ENCODE measurements at regions not wholly inside any gene's neighbourhood (a gene's known extent, or its start where the extent isn't known, plus 50 kb on each side); places are given as distances from the start of the nearest gene placed in this dataset.

DNA sequence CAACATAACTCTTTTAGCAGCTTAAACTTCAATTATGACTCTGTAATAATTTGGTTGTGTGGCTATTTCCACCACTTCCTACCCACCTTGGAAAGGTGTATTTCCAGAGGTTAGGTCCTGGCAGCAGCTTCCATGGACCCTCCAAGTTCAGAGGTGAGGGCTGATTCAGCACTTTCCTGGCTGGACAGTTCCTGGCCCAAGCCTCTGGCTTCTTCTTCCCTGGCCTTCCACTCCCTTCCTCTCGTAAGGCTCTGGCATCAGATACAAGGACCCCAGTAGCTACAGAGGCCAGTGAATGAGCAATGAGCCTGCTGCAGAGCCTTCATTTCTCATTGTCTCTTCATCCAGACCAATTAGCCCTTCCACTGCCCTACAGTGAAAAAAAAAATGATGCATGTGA is 98.1 kb upstream of the KIRREL3 start:
- no peak for TF ChIP-seq EZH2phosphoT487 (IDR thresholded peaks at IDR 0.05; ENCODE audit: low read depth)
- no peak overlapping the region for H3K9ac ChIP-seq (ENCODE audit: low read length)

DNA sequence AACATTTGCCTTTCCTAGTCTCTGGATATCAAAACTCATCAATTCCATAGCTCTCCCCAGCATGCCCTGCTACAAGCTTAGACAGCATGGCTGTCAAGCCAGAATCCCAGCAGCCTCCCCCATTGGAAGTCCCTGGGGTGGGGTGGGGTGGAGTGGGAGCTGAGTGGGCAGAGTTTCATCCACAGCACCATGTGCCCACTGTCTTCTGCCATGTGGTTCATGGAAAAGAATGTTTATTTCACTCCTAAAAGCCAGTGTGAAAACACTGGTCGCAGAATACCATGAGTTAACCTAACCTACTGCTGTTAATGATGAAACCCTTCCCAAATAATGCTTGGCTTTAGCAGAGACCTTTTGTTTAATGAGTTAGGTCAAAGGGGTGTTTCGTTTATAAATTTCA is 80.2 kb upstream of the KIRREL3 start:
- no peaks in the 10 kb centered on the region for H4K20me1 ChIP-seq (ENCODE audit: insufficient read depth, low read length)
- no peak for TF ChIP-seq EZH2phosphoT487 (IDR thresholded peaks at IDR 0.05; ENCODE audit: low read depth)
- TF ChIP-seq, protein P1, sequence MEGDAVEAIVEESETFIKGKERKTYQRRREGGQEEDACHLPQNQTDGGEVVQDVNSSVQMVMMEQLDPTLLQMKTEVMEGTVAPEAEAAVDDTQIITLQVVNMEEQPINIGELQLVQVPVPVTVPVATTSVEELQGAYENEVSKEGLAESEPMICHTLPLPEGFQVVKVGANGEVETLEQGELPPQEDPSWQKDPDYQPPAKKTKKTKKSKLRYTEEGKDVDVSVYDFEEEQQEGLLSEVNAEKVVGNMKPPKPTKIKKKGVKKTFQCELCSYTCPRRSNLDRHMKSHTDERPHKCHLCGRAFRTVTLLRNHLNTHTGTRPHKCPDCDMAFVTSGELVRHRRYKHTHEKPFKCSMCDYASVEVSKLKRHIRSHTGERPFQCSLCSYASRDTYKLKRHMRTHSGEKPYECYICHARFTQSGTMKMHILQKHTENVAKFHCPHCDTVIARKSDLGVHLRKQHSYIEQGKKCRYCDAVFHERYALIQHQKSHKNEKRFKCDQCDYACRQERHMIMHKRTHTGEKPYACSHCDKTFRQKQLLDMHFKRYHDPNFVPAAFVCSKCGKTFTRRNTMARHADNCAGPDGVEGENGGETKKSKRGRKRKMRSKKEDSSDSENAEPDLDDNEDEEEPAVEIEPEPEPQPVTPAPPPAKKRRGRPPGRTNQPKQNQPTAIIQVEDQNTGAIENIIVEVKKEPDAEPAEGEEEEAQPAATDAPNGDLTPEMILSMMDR (IDR thresholded peaks at IDR 0.05; ENCODE audit: low read depth, low read length), result no peak
- H3K4me3 ChIP-seq (ENCODE audit: low read length), result no peak overlapping the region
- no peak overlapping the region for H3K9ac ChIP-seq (ENCODE audit: low read length)
- H2AFZ ChIP-seq (ENCODE audit: low read depth, low read length), result no peak overlapping the region
- no peak overlapping the region for H3K27ac ChIP-seq (ENCODE audit: low read length)
- H3K36me3 ChIP-seq (replicated peaks; ENCODE audit: low read depth, low read length), result no peaks in the 10 kb centered on the region
- no peaks in the 10 kb centered on the region for H3K4me1 ChIP-seq (ENCODE audit: low read length)
- H3K27me3 ChIP-seq (ENCODE audit: low read depth, low read length), result peaks cover 5% of the 10 kb centered on the region; the same call in 1 of the 2 replicates
- no peaks in the 10 kb centered on the region for H3K9me3 ChIP-seq (ENCODE audit: insufficient read depth, low read length)
- H3K4me2 ChIP-seq (ENCODE audit: low read length), result no peak overlapping the region
- H3K79me2 ChIP-seq (ENCODE audit: low read length), result no peaks in the 10 kb centered on the region

More for the DNA sequence above, 98.1 kb upstream of the KIRREL3 start:
- no peaks in the 10 kb centered on the region for H3K36me3 ChIP-seq (replicated peaks; ENCODE audit: low read depth, low read length)
- H3K27ac ChIP-seq (ENCODE audit: low read length), result no peak overlapping the region
- no peaks in the 10 kb centered on the region for H4K20me1 ChIP-seq (ENCODE audit: insufficient read depth, low read length)
- no peak overlapping the region for H2AFZ ChIP-seq (ENCODE audit: low read depth, low read length)
- no peaks in the 10 kb centered on the region for H3K27me3 ChIP-seq (ENCODE audit: low read depth, low read length)
- no peaks in the 10 kb centered on the region for H3K9me3 ChIP-seq (ENCODE audit: insufficient read depth, low read length)
- no peak overlapping the region for H3K4me3 ChIP-seq (ENCODE audit: low read length)
- H3K79me2 ChIP-seq (ENCODE audit: low read length), result no peaks in the 10 kb centered on the region
- H3K4me1 ChIP-seq (ENCODE audit: low read length), result no peaks in the 10 kb centered on the region
- H3K4me2 ChIP-seq (ENCODE audit: low read length), result no peak overlapping the region

DNA sequence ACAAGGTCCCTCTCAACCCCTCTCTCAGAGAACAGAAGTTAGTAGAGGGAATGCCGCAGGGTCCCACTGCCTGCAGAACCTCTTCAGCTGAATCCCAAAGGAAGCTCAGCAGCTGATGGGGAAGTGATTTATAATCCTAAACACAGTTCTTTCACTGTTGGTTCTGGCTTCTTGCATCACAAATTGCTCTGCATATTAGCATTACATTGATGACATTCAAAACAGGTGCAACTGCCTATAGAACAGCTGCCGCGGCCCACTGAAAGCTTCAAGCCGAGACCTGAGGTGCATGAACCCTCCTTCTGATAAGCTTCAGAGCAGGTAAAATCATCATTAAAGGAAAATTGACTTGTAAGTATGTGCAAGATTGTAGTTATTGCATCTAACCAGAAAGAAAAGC is 75.2 kb upstream of the KIRREL3 start:
- H3K27me3 ChIP-seq (ENCODE audit: low read depth, low read length), result peaks cover 23% of the 10 kb centered on the region
- no peak overlapping the region for H3K27ac ChIP-seq (ENCODE audit: low read length)
- no peaks in the 10 kb centered on the region; the same call in 1 of the 2 replicates for H4K20me1 ChIP-seq (ENCODE audit: insufficient read depth, low read length)
- no peaks in the 10 kb centered on the region for H3K9me3 ChIP-seq (ENCODE audit: insufficient read depth, low read length)
- H3K4me2 ChIP-seq (ENCODE audit: low read length), result no peak overlapping the region
- H3K4me3 ChIP-seq (ENCODE audit: low read length), result no peak overlapping the region
- H3K4me1 ChIP-seq (ENCODE audit: low read length), result peaks cover 23% of the 10 kb centered on the region
- no peak overlapping the region for H3K9ac ChIP-seq (ENCODE audit: low read length)
- TF ChIP-seq, protein P1 (IDR thresholded peaks at IDR 0.05; ENCODE audit: low read depth, low read length), result no peak
- no peak for TF ChIP-seq EZH2phosphoT487 (IDR thresholded peaks at IDR 0.05; ENCODE audit: low read depth)
- H2AFZ ChIP-seq (ENCODE audit: low read depth, low read length), result no peak overlapping the region
- no peaks in the 10 kb centered on the region for H3K36me3 ChIP-seq (replicated peaks; ENCODE audit: low read depth, low read length)
- no peaks in the 10 kb centered on the region for H3K79me2 ChIP-seq (ENCODE audit: low read length)

DNA sequence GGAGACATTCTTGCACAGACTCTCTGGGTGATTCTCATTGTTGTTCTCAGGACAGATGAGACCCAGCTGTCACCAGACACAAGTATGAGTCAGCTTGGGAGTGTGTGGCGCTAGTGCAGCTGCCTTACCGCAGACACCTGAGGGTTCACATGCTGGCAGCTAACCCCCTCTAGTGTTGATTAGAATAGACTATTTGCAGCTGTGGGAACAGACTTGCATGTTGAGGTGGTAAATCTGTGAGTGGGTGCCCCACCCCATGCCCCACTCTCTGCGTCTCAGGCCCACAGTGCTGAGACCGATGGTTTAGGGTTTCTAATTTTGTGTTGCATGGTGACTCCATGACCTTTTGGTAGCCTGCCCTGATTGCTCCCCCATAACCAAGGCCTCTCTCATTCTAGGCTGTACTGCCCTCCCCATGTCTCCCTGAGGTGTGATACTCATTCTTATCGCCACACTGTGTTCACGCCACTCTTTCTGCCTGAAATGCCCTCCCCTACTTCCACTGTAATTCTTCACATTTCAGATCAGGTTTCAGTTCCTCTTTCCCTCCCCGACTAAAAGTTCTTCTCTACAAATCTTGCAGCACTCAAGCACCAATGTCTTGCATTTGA is 73.7 kb upstream of the KIRREL3 start:
- peak overlapping the region; percentile 41; the same call in 1 of the 2 replicates for H3K9ac ChIP-seq (ENCODE audit: low read length)
- peak overlapping the region; percentile 69 for H3K27ac ChIP-seq (ENCODE audit: low read length)
- no peak overlapping the region for H2AFZ ChIP-seq (ENCODE audit: low read depth, low read length)
- peak overlapping the region; percentile 84 for H3K4me2 ChIP-seq (ENCODE audit: low read length)
- H3K79me2 ChIP-seq (ENCODE audit: low read length), result no peaks in the 10 kb centered on the region
- H3K4me1 ChIP-seq (ENCODE audit: low read length), result peaks cover 23% of the 10 kb centered on the region
- TF ChIP-seq, protein P1 (IDR thresholded peaks at IDR 0.05; ENCODE audit: low read depth, low read length), result peak; percentile 81
- no peak for TF ChIP-seq EZH2phosphoT487 (IDR thresholded peaks at IDR 0.05; ENCODE audit: low read depth)
- H3K9me3 ChIP-seq (ENCODE audit: insufficient read depth, low read length), result no peaks in the 10 kb centered on the region
- H3K27me3 ChIP-seq (ENCODE audit: low read depth, low read length), result peaks cover 25% of the 10 kb centered on the region
- H3K36me3 ChIP-seq (replicated peaks; ENCODE audit: low read depth, low read length), result no peaks in the 10 kb centered on the region
- H3K4me3 ChIP-seq (ENCODE audit: low read length), result peak overlapping the region; percentile 63
- no peaks in the 10 kb centered on the region; the same call in 1 of the 2 replicates for H4K20me1 ChIP-seq (ENCODE audit: insufficient read depth, low read length)

All from OCI-LY3 (cell line).